Neural crest cell (in vitro differentiated cells): ENCODE measurements at regions not wholly inside any gene's neighbourhood (a gene's known extent, or its start where the extent isn't known, plus 50 kb on each side); places are given as distances from the start of the nearest gene placed in this dataset.

Experiments
- DNase-seq: peaks from one replicate; pipeline ENCODE4 v3.0.0; 2021; ENCODE audit warnings: low read depth, mixed read lengths, low spot score
- H3K27ac Mint-ChIP-seq: one replicate; pipeline ENCODE4 v1.8.0; 2021; ENCODE audit warnings: mild to moderate bottlenecking, mixed read lengths; ENCODE audit not compliant: unreplicated experiment
- H3K27me3 Mint-ChIP-seq: 2 replicates; pipeline ENCODE4 v1.8.0; 2021; ENCODE audit warnings: low read depth, mild to moderate bottlenecking, mixed read lengths
- H3K36me3 Mint-ChIP-seq: 2 replicates; pipeline ENCODE4 v1.8.0; 2021; ENCODE audit warnings: low read depth, mild to moderate bottlenecking, mixed read lengths
- H3K4me1 Mint-ChIP-seq: 2 replicates; pipeline ENCODE4 v1.8.0; 2021; ENCODE audit warnings: mixed read lengths
- H3K4me3 Mint-ChIP-seq: one replicate; pipeline ENCODE4 v1.8.0; 2021; ENCODE audit warnings: mild to moderate bottlenecking, mixed read lengths
- H3K9me3 Mint-ChIP-seq: 2 replicates; pipeline ENCODE4 v1.8.0; 2021; ENCODE audit warnings: mixed read lengths
- TF ChIP-seq, protein P1 (sequence below): fragments of 200-600 bp; sonication (generic); conservative IDR thresholded peaks from 2 replicates; pipeline ENCODE4 v1.5.0; 2021; ENCODE audit warnings: antibody characterized with exemption, mild to moderate bottlenecking

DNA sequence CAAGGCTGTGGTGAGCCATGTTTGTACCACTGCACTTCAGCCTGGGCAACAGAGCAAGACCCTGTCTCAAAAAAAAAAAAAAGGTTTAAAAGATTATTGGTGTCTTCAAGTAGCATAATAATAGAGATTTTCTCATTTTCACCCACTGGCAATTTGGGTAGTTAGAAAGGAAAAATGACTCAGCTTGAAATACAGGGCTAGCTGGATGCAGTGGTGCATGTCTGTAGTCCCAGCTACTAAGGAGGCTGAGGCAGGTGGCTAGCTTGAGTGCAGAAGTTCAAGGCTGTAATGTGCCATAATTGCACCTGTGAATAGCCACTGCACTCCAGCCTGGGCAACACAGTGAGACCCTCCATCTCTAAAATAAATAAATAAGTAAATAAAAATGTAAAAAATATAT is 111.1 kb downstream of the ARRDC3 start:
- no peak for DNase-seq

DNA sequence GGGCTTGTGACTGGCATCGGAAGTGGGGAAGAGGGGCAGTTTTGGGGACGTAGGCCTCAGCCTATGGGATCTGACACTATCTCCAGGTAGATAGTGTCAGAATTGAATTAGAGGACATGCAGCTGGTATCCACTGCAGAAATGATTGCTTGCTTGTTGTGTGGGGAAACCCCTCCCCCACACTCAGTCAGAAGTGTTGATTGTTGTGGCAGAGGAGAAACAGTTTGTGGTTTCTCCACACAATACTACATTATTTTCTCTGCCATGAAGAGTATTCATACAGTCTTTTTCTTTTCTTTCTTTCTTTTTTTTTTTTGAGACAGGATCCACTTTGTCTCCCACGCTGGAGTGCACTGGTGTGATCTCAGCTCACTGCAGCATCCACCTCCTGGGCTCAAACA is 113.9 kb downstream of the ARRDC3 start:
- Mint-ChIP-seq H3K36me3 (no peaks in the 10 kb centered on the region), H3K27me3 (no peaks in the 10 kb centered on the region), H3K4me1 (peaks cover 8% of the 10 kb centered on the region), H3K9me3 (no peaks in the 10 kb centered on the region), H3K4me3 (no peak overlapping the region), H3K27ac (peak overlapping the region; percentile 19)
- DNase-seq = no peak
- TF ChIP-seq, protein P1, sequence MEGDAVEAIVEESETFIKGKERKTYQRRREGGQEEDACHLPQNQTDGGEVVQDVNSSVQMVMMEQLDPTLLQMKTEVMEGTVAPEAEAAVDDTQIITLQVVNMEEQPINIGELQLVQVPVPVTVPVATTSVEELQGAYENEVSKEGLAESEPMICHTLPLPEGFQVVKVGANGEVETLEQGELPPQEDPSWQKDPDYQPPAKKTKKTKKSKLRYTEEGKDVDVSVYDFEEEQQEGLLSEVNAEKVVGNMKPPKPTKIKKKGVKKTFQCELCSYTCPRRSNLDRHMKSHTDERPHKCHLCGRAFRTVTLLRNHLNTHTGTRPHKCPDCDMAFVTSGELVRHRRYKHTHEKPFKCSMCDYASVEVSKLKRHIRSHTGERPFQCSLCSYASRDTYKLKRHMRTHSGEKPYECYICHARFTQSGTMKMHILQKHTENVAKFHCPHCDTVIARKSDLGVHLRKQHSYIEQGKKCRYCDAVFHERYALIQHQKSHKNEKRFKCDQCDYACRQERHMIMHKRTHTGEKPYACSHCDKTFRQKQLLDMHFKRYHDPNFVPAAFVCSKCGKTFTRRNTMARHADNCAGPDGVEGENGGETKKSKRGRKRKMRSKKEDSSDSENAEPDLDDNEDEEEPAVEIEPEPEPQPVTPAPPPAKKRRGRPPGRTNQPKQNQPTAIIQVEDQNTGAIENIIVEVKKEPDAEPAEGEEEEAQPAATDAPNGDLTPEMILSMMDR = no peak

More for the DNA sequence above, 111.1 kb downstream of the ARRDC3 start:
- Mint-ChIP-seq H3K27ac (no peak overlapping the region), H3K27me3 (no peaks in the 10 kb centered on the region), H3K36me3 (no peaks in the 10 kb centered on the region), H3K9me3 (no peaks in the 10 kb centered on the region), H3K4me3 (no peak overlapping the region), H3K4me1 (peaks cover 8% of the 10 kb centered on the region)
- TF ChIP-seq, protein P1 = no peak

DNA sequence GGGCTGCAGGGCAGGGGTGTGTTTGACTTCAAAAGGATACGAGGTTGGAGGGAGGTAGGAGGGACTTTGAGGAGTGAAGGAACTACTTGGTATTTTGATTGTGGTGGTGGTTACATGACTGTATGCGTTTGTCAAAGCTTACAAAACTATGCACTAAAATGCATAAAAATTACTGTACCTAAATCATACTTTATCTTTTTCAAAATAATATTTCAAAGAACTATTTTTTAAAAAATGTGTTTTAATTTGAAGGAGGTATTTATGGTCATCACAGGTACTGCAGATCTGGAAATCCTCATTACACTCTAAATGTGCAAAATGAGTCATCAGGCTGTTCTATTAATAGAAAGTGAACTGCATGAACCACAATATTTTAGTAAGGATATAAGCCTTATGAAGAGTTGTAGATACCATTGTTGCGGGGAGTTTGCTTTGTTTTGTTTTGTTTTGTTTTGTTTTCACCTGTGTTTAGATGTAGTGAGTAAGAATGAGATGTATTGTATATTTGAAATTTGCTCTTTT is 116.9 kb downstream of the ARRDC3 start:
- TF ChIP-seq, protein P1 = peak; percentile 42
- H3K27me3 Mint-ChIP-seq = no peaks in the 10 kb centered on the region
- no peaks in the 10 kb centered on the region for H3K9me3 Mint-ChIP-seq
- H3K4me3 Mint-ChIP-seq = no peak overlapping the region
- H3K36me3 Mint-ChIP-seq = no peaks in the 10 kb centered on the region
- no peak for DNase-seq
- H3K27ac Mint-ChIP-seq = no peak overlapping the region
- H3K4me1 Mint-ChIP-seq = peaks cover 3% of the 10 kb centered on the region

DNA sequence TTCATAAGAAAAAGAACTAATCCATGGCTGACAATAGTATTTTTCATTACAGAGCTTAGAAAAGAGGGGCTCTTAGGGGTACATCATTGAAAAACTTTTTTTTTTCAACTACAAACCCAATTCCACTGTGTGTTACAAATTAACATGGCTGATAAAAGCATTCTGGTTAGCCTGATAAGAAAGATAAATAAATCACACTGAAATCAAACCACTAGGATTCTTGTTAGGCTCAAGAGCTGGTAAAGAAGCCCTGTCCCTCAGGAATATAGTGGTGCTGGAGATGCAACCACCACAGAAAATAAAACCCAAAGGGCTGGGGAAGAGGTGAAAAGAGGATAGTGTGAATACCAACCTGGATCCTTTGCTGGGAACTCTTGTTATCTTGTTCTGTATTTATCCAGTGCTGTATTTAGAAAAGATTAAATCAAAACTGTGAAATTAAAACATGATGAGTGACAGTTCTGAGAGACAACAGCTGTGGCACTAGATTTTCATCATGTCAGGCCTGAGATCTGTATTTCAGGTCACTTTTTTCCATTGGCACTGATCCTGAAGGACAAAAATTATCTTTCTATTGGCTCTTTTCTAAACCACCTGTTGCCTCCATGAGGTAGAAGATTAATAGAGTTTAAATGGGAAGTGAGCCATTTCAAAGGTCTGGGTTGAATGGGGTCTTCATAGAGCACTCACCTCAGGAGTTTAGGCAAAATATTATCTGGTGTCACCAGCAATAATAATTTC is 118.6 kb downstream of the ARRDC3 start:
- no peaks in the 10 kb centered on the region for H3K9me3 Mint-ChIP-seq
- no peak overlapping the region for H3K4me3 Mint-ChIP-seq
- H3K27me3 Mint-ChIP-seq = no peaks in the 10 kb centered on the region
- H3K27ac Mint-ChIP-seq = no peak overlapping the region
- H3K36me3 Mint-ChIP-seq = no peaks in the 10 kb centered on the region
- no peak for DNase-seq
- H3K4me1 Mint-ChIP-seq = peaks cover 3% of the 10 kb centered on the region
- TF ChIP-seq, protein P1 = no peak

DNA sequence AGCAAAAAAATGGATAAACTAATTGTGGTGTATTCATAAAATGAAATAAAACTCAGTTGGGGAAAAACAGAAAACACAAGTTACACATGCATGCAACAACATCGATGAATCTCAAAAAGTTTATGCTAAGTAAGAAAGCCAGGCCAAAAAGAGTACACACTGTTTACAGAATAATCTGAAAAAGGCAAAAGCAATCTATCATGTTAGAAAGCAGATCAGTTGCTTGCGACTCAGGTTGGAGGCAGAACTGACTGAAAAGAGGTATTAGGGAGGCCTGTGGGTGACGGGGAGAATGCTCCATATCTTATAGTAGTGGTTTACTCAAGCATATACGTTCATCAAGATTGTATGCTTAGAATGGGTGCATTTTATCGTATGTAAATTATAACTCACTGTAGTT is 119.2 kb downstream of the ARRDC3 start:
- no peak for DNase-seq
- H3K9me3 Mint-ChIP-seq = no peaks in the 10 kb centered on the region
- no peaks in the 10 kb centered on the region for H3K36me3 Mint-ChIP-seq
- no peak overlapping the region for H3K4me3 Mint-ChIP-seq
- H3K4me1 Mint-ChIP-seq = peaks cover 1% of the 10 kb centered on the region
- H3K27me3 Mint-ChIP-seq = no peaks in the 10 kb centered on the region
- no peak overlapping the region for H3K27ac Mint-ChIP-seq
- TF ChIP-seq, protein P1 = no peak
